ENCODE measurements at regions not wholly inside any gene's neighbourhood (a gene's known extent, or its start where the extent isn't known, plus 50 kb on each side); places are given as distances from the start of the nearest gene placed in this dataset.

GRCh38 chr4:166282081-166282770, 409.2 kb downstream of the TLL1 start:
- H3K4me3 ChIP-seq, result no peak overlapping the region
- DNase-seq (ENCODE audit: low read depth in 1 of 2, low spot score in 2 of 2), result no peak
- H3K27me3 ChIP-seq (replicated peaks), result no peaks in the 10 kb centered on the region
- no peak overlapping the region for H3K27ac ChIP-seq
- H3K9me3 ChIP-seq (replicated peaks), result no peaks in the 10 kb centered on the region
- H3K4me1 ChIP-seq (replicated peaks), result no peaks in the 10 kb centered on the region
- H3K36me3 ChIP-seq, result no peaks in the 10 kb centered on the region

- no peaks in the 10 kb centered on the region for H3K4me1 ChIP-seq (replicated peaks)
- DNase-seq (ENCODE audit: low read depth in 1 of 2, low spot score in 2 of 2), result no peak
- H3K9me3 ChIP-seq (replicated peaks), result no peaks in the 10 kb centered on the region
- H3K27me3 ChIP-seq (replicated peaks), result no peaks in the 10 kb centered on the region
- H3K36me3 ChIP-seq, result no peaks in the 10 kb centered on the region
- no peak overlapping the region for H3K4me3 ChIP-seq
- H3K27ac ChIP-seq, result no peak overlapping the region
Measured at GRCh38 chr4:166284221-166284620, 411.2 kb downstream of the TLL1 start.

GRCh38 chr4:166290426-166290825, 417.4 kb downstream of the TLL1 start:
- H3K4me3 ChIP-seq, result no peak overlapping the region
- no peak overlapping the region for H3K27ac ChIP-seq
- no peaks in the 10 kb centered on the region for H3K9me3 ChIP-seq (replicated peaks)
- no peaks in the 10 kb centered on the region for H3K27me3 ChIP-seq (replicated peaks)
- H3K4me1 ChIP-seq (replicated peaks), result no peaks in the 10 kb centered on the region
- no peak for DNase-seq (ENCODE audit: low read depth in 1 of 2, low spot score in 2 of 2)
- no peaks in the 10 kb centered on the region for H3K36me3 ChIP-seq

GRCh38 chr4:166293556-166293955, 420.5 kb downstream of the TLL1 start:
- Histone ChIP-seq H3K27ac (no peak overlapping the region), H3K9me3 (replicated peaks) (no peaks in the 10 kb centered on the region), H3K4me1 (replicated peaks) (no peaks in the 10 kb centered on the region), H3K27me3 (replicated peaks) (no peaks in the 10 kb centered on the region), H3K36me3 (no peaks in the 10 kb centered on the region), H3K4me3 (no peak overlapping the region)
- no peak for DNase-seq (ENCODE audit: low read depth in 1 of 2, low spot score in 2 of 2)

GRCh38 chr4:166301266-166301665, 428.2 kb downstream of the TLL1 start:
- Histone ChIP-seq H3K36me3 (no peaks in the 10 kb centered on the region), H3K9me3 (replicated peaks) (0 out of 2 replicates have a peak, but pooled peaks cover 3% of the 10 kb centered on the region), H3K27me3 (replicated peaks) (no peaks in the 10 kb centered on the region), H3K4me3 (no peak overlapping the region), H3K4me1 (replicated peaks) (no peaks in the 10 kb centered on the region), H3K27ac (no peak overlapping the region)
- no peak for DNase-seq (ENCODE audit: low read depth in 1 of 2, low spot score in 2 of 2)

GRCh38 chr4:166308647-166309046, 435.6 kb downstream of the TLL1 start:
- Histone ChIP-seq H3K36me3 (no peaks in the 10 kb centered on the region), H3K27me3 (replicated peaks) (no peaks in the 10 kb centered on the region), H3K27ac (no peak overlapping the region), H3K4me3 (no peak overlapping the region), H3K4me1 (replicated peaks) (0 out of 2 replicates have a peak, but pooled peaks cover 3% of the 10 kb centered on the region), H3K9me3 (replicated peaks) (no peaks in the 10 kb centered on the region)
- DNase-seq (ENCODE audit: low read depth in 1 of 2, low spot score in 2 of 2), result no peak

- Histone ChIP-seq H3K9me3 (replicated peaks) (no peaks in the 10 kb centered on the region), H3K4me3 (no peak overlapping the region), H3K4me1 (replicated peaks) (0 out of 2 replicates have a peak, but pooled peaks cover 3% of the 10 kb centered on the region), H3K27ac (no peak overlapping the region), H3K27me3 (replicated peaks) (no peaks in the 10 kb centered on the region), H3K36me3 (no peaks in the 10 kb centered on the region)
- no peak for DNase-seq (ENCODE audit: low read depth in 1 of 2, low spot score in 2 of 2)
Measured at GRCh38 chr4:166309286-166309685, 436.2 kb downstream of the TLL1 start.

GRCh38 chr4:166311169-166311568, 438.1 kb downstream of the TLL1 start:
- H3K9me3 ChIP-seq (replicated peaks), result no peaks in the 10 kb centered on the region
- no peak overlapping the region for H3K4me3 ChIP-seq
- H3K36me3 ChIP-seq, result no peaks in the 10 kb centered on the region
- H3K27me3 ChIP-seq (replicated peaks), result no peaks in the 10 kb centered on the region
- no peak overlapping the region for H3K27ac ChIP-seq
- no peak for DNase-seq (ENCODE audit: low read depth in 1 of 2, low spot score in 2 of 2)
- H3K4me1 ChIP-seq (replicated peaks), result 0 out of 2 replicates have a peak, but pooled peaks cover 3% of the 10 kb centered on the region

GRCh38 chr4:166312166-166312565, 439.1 kb downstream of the TLL1 start:
- H3K9me3 ChIP-seq (replicated peaks), result no peaks in the 10 kb centered on the region
- 0 out of 2 replicates have a peak, but pooled peaks cover 3% of the 10 kb centered on the region for H3K4me1 ChIP-seq (replicated peaks)
- DNase-seq (ENCODE audit: low read depth in 1 of 2, low spot score in 2 of 2), result no peak
- no peak overlapping the region for H3K4me3 ChIP-seq
- H3K36me3 ChIP-seq, result no peaks in the 10 kb centered on the region
- H3K27ac ChIP-seq, result no peak overlapping the region
- H3K27me3 ChIP-seq (replicated peaks), result no peaks in the 10 kb centered on the region

- H3K27ac ChIP-seq, result no peak overlapping the region
- no peaks in the 10 kb centered on the region for H3K9me3 ChIP-seq (replicated peaks)
- DNase-seq (ENCODE audit: low read depth in 1 of 2, low spot score in 2 of 2), result no peak
- no peaks in the 10 kb centered on the region for H3K36me3 ChIP-seq
- peaks cover 8% of the 10 kb centered on the region; the same call in 1 of the 2 replicates for H3K4me1 ChIP-seq (replicated peaks)
- no peaks in the 10 kb centered on the region for H3K27me3 ChIP-seq (replicated peaks)
- no peak overlapping the region for H3K4me3 ChIP-seq
Measured at GRCh38 chr4:166314902-166315301, 441.9 kb downstream of the TLL1 start.

- no peak overlapping the region for H3K27ac ChIP-seq
- H3K4me1 ChIP-seq (replicated peaks), result peaks cover 8% of the 10 kb centered on the region; the same call in 1 of the 2 replicates
- H3K9me3 ChIP-seq (replicated peaks), result no peaks in the 10 kb centered on the region
- no peaks in the 10 kb centered on the region for H3K27me3 ChIP-seq (replicated peaks)
- no peak overlapping the region for H3K4me3 ChIP-seq
- no peaks in the 10 kb centered on the region for H3K36me3 ChIP-seq
- DNase-seq (ENCODE audit: low read depth in 1 of 2, low spot score in 2 of 2), result no peak
Measured at GRCh38 chr4:166315721-166316467, 442.9 kb downstream of the TLL1 start.

GRCh38 chr4:166318810-166319525, 445.9 kb downstream of the TLL1 start:
- Histone ChIP-seq H3K27ac (peak overlapping the region; percentile 18; the same call in 1 of the 2 replicates), H3K4me1 (replicated peaks) (peaks cover 5% of the 10 kb centered on the region; the same call in 1 of the 2 replicates), H3K36me3 (no peaks in the 10 kb centered on the region), H3K27me3 (replicated peaks) (no peaks in the 10 kb centered on the region), H3K4me3 (no peak overlapping the region), H3K9me3 (replicated peaks) (no peaks in the 10 kb centered on the region)
- peak in 1 of 2 experiments; percentile 48 for DNase-seq (ENCODE audit: low read depth in 1 of 2, low spot score in 2 of 2)

GRCh38 chr4:166323250-166323649, 450.2 kb downstream of the TLL1 start:
- no peak for DNase-seq (ENCODE audit: low read depth in 1 of 2, low spot score in 2 of 2)
- no peak overlapping the region for H3K4me3 ChIP-seq
- H3K27ac ChIP-seq, result no peak overlapping the region
- H3K9me3 ChIP-seq (replicated peaks), result no peaks in the 10 kb centered on the region
- no peaks in the 10 kb centered on the region for H3K36me3 ChIP-seq
- peaks cover 5% of the 10 kb centered on the region; the same call in 1 of the 2 replicates for H3K4me1 ChIP-seq (replicated peaks)
- no peaks in the 10 kb centered on the region for H3K27me3 ChIP-seq (replicated peaks)

GRCh38 chr4:166324321-166324720, 451.3 kb downstream of the TLL1 start:
- Histone ChIP-seq H3K27ac (no peak overlapping the region), H3K9me3 (replicated peaks) (no peaks in the 10 kb centered on the region), H3K27me3 (replicated peaks) (no peaks in the 10 kb centered on the region), H3K4me1 (replicated peaks) (peaks cover under 1% of the 10 kb centered on the region; the same call in 1 of the 2 replicates), H3K4me3 (no peak overlapping the region), H3K36me3 (no peaks in the 10 kb centered on the region)
- no peak for DNase-seq (ENCODE audit: low read depth in 1 of 2, low spot score in 2 of 2)

Data from SJSA1 (cell line).